ENCODE measurements at regions not wholly inside any gene's neighbourhood (a gene's known extent, or its start where the extent isn't known, plus 50 kb on each side); places are given as distances from the start of the nearest gene placed in this dataset.

DNA sequence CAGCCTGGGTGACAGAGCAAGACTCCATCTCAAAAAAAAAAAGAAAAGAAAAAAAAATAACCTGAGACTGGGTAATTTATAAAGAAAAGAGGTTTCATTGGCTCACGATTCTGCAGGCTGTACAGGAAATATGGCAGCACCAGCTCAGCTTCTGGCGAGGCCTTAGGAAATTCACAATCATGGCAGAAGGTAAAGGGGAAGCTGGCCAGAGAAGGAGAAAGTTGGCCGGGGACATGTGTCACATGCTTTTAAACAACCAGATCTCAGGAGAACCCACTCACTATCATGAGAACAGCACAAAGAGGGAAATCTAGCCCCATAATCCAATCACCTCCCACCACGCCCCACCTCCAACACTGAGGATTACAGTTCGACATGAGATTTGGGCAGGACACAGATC, 125.3 kb downstream of the DISP1 start:
- no peak overlapping the region for H3K9ac ChIP-seq (replicated peaks in 1 of 4; ENCODE audit: extremely low read depth in 1 of 4, low read depth in 3 of 4, low read length in 3 of 4)
- H3K14ac ChIP-seq (ENCODE audit: insufficient read length): no peak overlapping the region
- no peak overlapping the region for H3K56ac ChIP-seq (replicated peaks; ENCODE audit: insufficient read length, low read depth, low read length)
- H4K20me1 ChIP-seq (replicated peaks in 1 of 2; ENCODE audit: control insufficient read depth in 1 of 2, insufficient read depth in 2 of 2, low read length in 2 of 2): no peaks in the 10 kb centered on the region
- no peak overlapping the region for H2AK5ac ChIP-seq (ENCODE audit: low read depth, low read length)
- no peaks in the 10 kb centered on the region for H3K9me3 ChIP-seq (ENCODE audit: insufficient read depth in 2 of 2, low read depth in 1 of 2, low read length in 1 of 2)
- H3K23ac ChIP-seq (ENCODE audit: insufficient read length): no peak overlapping the region
- no peak overlapping the region for H3K18ac ChIP-seq (ENCODE audit: extremely low read depth, low read length)
- H3K27ac ChIP-seq (ENCODE audit: low read depth, low read length): no peak overlapping the region
- no peak overlapping the region for H3K4me3 ChIP-seq (ENCODE audit: extremely low read depth in 1 of 4, insufficient read depth in 2 of 4, low read depth in 3 of 4, low read length in 4 of 4)
- no peak overlapping the region for H2BK15ac ChIP-seq (ENCODE audit: low read length)
- H3K23me2 ChIP-seq (ENCODE audit: low read depth, low read length): no peaks in the 10 kb centered on the region
- no peak overlapping the region for H2BK120ac ChIP-seq (replicated peaks; ENCODE audit: low read depth, low read length)
- H2BK12ac ChIP-seq (ENCODE audit: low read depth, low read length): no peak overlapping the region
- no peak for DNase-seq (ENCODE audit: low read depth in 1 of 2, low spot score in 2 of 2)
- CTCF ChIA-PET (ENCODE audit: partially characterized antibody): no interaction called here
- no peaks in the 10 kb centered on the region for H3K79me1 ChIP-seq (ENCODE audit: low read depth, low read length)
- H3K79me2 ChIP-seq (ENCODE audit: control insufficient read depth in 1 of 2, insufficient read depth in 2 of 2, low read length in 2 of 2): no peaks in the 10 kb centered on the region
- H2BK20ac ChIP-seq (ENCODE audit: low read length): no peak overlapping the region
- H3K4me2 ChIP-seq (ENCODE audit: insufficient read depth in 1 of 2, low read depth in 2 of 2, low read length in 2 of 2): no peak overlapping the region
- H4K91ac ChIP-seq (replicated peaks; ENCODE audit: insufficient read length, low read length): no peak overlapping the region
- no peaks in the 10 kb centered on the region for H3K4me1 ChIP-seq (replicated peaks in 1 of 4; ENCODE audit: control insufficient read depth in 3 of 4, insufficient read depth in 4 of 4, low read length in 3 of 4)
- H4K8ac ChIP-seq (ENCODE audit: extremely low read depth, insufficient read depth, low read length): no peak overlapping the region
- H4K5ac ChIP-seq (ENCODE audit: insufficient read length, low read depth, low read length): no peak overlapping the region
- WGBS, 2 experiments (ENCODE audit: extremely low coverage in 1 of 2, insufficient coverage in 1 of 2, insufficient read length in 1 of 2, insufficient replicate concordance in 2 of 2, low coverage in 1 of 2, low lambda C conversion rate in 2 of 2, missing lambda C conversion rate in 1 of 2): 87% methylated on average over 5 of the region's 5 CpGs; no CpG with 5 or more reads in 1 of the 2 experiments
- H2AFZ ChIP-seq (ENCODE audit: low read length): no peak overlapping the region
- no peak for TF ChIP-seq MAFK (IDR thresholded peaks at IDR 0.05; ENCODE audit: low read depth, low read length)
- no peak for TF ChIP-seq CTBP2 (IDR thresholded peaks at IDR 0.05; ENCODE audit: borderline replicate concordance, insufficient read depth, insufficient read length, low read length)
- no peak for TF ChIP-seq ASH2L (IDR thresholded peaks at IDR 0.05; ENCODE audit: low read length)
- TF ChIP-seq TEAD4 (IDR thresholded peaks at IDR 0.05; ENCODE audit: low read depth, low read length): no peak
- no peaks in the 10 kb centered on the region for H3K36me3 ChIP-seq (ENCODE audit: control insufficient read depth in 2 of 4, insufficient read depth in 4 of 4, low read length in 3 of 4)
- POLR2A ChIA-PET (ENCODE audit: partially characterized antibody): no interaction called here
- no peak overlapping the region for H2BK5ac ChIP-seq (ENCODE audit: low read depth, low read length)
- no peaks in the 10 kb centered on the region for H3K27me3 ChIP-seq (replicated peaks in 1 of 4; ENCODE audit: control insufficient read depth in 3 of 4, extremely low read depth in 1 of 4, insufficient read depth in 3 of 4, low read length in 3 of 4)
- FAIRE-seq: no peak
- no peak overlapping the region for H3K4ac ChIP-seq (replicated peaks; ENCODE audit: insufficient read length, low read depth, low read length)
